Common myeloid progenitor, CD34-positive (primary cell): ENCODE measurements at regions not wholly inside any gene's neighbourhood (a gene's known extent, or its start where the extent isn't known, plus 50 kb on each side); places are given as distances from the start of the nearest gene placed in this dataset.

Experiments used
- CTCF ChIA-PET: fragments of 350-600 bp; sonication (Branson Sonifier 250); formaldehyde crosslinking; loops from one replicate; lab custom pipeline; 2021; ENCODE audit warnings: antibody characterized with exemption; lab: Charles Lee
- POLR2A ChIA-PET: fragments of 350-600 bp; sonication (Branson Sonifier 250); formaldehyde crosslinking; loops from one replicate; lab custom pipeline; 2021; ENCODE audit warnings: antibody characterized with exemption; lab: Charles Lee
- DNase-seq, 3 donors: peaks; one replicate each; pipeline versions ENCODE4 v3.0.0 to v3.0.0-alpha.2; 2013
- H3K27ac ChIP-seq, 2 experiments: 1 replicate in 1 of 2; 2 replicates in 1 of 2; pipeline ENCODE4 v1.7.0; 2013; ENCODE audit warnings: inconsistent platforms in 2 of 2, low read length in 2 of 2, mild to moderate bottlenecking in 2 of 2, low read depth in 1 of 2, moderate library complexity in 1 of 2; ENCODE audit not compliant: severe bottlenecking in 2 of 2, insufficient read depth in 1 of 2, poor library complexity in 1 of 2
- H3K27me3 ChIP-seq, 5 experiments: replicated peaks in 2 of 5; 1 replicate in 3 of 5; 2 replicates in 2 of 5; pipeline versions ENCODE4 v1.6.1 to v1.7.0; 2013; ENCODE audit warnings: low read length in 4 of 5, mild to moderate bottlenecking in 2 of 5, moderate library complexity in 2 of 5, inconsistent platforms in 1 of 5; ENCODE audit not compliant: insufficient read depth in 5 of 5, control insufficient read depth in 4 of 5
- H3K36me3 ChIP-seq, 4 experiments: 1 replicate in 2 of 4; 2 replicates in 2 of 4; pipeline versions ENCODE4 v1.6.1 to v1.7.0; 2013; ENCODE audit warnings: low read length in 3 of 4, control low read depth in 1 of 4, mild to moderate bottlenecking in 1 of 4; ENCODE audit not compliant: control insufficient read depth in 4 of 4, insufficient read depth in 4 of 4
- H3K4me1 ChIP-seq, 4 experiments: 1 replicate in 3 of 4; 2 replicates in 1 of 4; pipeline versions ENCODE4 v1.6.1 to v1.7.1; 2013; ENCODE audit warnings: low read length in 3 of 4, mild to moderate bottlenecking in 3 of 4, control low read depth in 1 of 4, inconsistent platforms in 1 of 4, moderate library complexity in 1 of 4; ENCODE audit not compliant: control insufficient read depth in 4 of 4, insufficient read depth in 4 of 4; ENCODE audit errors: control extremely low read depth in 1 of 4
- H3K4me3 ChIP-seq, 7 experiments: 1 replicate in 4 of 7; 2 replicates in 3 of 7; pipeline versions ENCODE4 v1.5.1 to v1.7.0; 2013; ENCODE audit warnings: mild to moderate bottlenecking in 7 of 7, low read length in 6 of 7, moderate library complexity in 6 of 7, inconsistent platforms in 2 of 7, low read depth in 2 of 7, control low read depth in 1 of 7; ENCODE audit not compliant: insufficient read depth in 4 of 7, control insufficient read depth in 1 of 7; ENCODE audit errors: extremely low read depth in 1 of 7
- H3K9me3 ChIP-seq, 5 experiments: 1 replicate in 4 of 5; 2 replicates in 1 of 5; pipeline versions ENCODE4 v1.6.1 to v1.7.1; 2013; ENCODE audit warnings: low read length in 4 of 5, mild to moderate bottlenecking in 2 of 5, inconsistent platforms in 1 of 5, low read depth in 1 of 5, moderate library complexity in 1 of 5; ENCODE audit not compliant: control insufficient read depth in 4 of 5, insufficient read depth in 2 of 5; ENCODE audit errors: control extremely low read depth in 1 of 5
- WGBS: methylation state at CpG from one replicate; pipeline ENCODE4 v1.1.5; 2013; ENCODE audit not compliant: insufficient coverage; 5-methylcytosine and 5-hydroxymethylcytosine counted together

- CTCF ChIA-PET: no interaction called here
- no peak for DNase-seq
- Histone ChIP-seq H3K27ac (no peak overlapping the region), H3K4me1 (peaks cover 0 to 2% (median 0%) of the 10 kb centered on the region in 4 experiments), H3K27me3 (peaks cover 0 to 5% (median 0%) of the 10 kb centered on the region in 5 experiments), H3K9me3 (no peaks in the 10 kb centered on the region), H3K4me3 (no peak overlapping the region), H3K36me3 (no peaks in the 10 kb centered on the region)
- POLR2A ChIA-PET: no interaction called here
Measured at GRCh38 chr6:87904011-87904410, 143.6 kb upstream of the SPACA1 start.

- H3K27me3 ChIP-seq: peaks cover 0 to 5% (median 0%) of the 10 kb centered on the region in 5 experiments
- POLR2A ChIA-PET: no interaction called here
- 94% methylated on average over 6 of the region's 12 CpGs for WGBS
Measured at GRCh38 chr6:87903323-87903722, 144.3 kb upstream of the SPACA1 start.

DNA sequence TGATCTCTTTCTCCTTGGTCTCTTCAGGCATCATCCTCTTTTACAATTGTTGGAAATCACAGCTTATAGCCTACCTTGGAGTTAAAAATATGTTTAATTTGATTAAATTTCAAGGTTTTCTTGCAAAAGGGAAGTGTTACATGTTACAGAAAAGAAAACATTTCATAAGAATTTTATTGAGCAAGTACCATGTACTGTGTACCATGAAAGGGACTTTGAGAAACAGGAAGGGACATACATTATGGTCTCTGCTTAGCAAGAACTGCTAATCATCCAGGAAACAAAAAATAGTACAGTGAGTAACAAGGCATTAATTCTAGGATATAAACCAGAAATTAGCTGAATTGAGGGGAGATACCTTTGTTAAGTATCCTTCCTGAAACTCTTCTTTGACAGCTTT lies 145.3 kb upstream of the SPACA1 start:
- CTCF ChIA-PET: no interaction called here
- no peak overlapping the region for H3K4me3 ChIP-seq
- POLR2A ChIA-PET: no interaction called here
- no peaks in the 10 kb centered on the region for H3K4me1 ChIP-seq
- H3K9me3 ChIP-seq: no peaks in the 10 kb centered on the region
- H3K27ac ChIP-seq: no peak overlapping the region
- DNase-seq: no peak
- peaks cover 0 to 5% (median 0%) of the 10 kb centered on the region in 5 experiments for H3K27me3 ChIP-seq
- H3K36me3 ChIP-seq: no peaks in the 10 kb centered on the region

More at GRCh38 chr6:87903323-87903722, 144.3 kb upstream of the SPACA1 start:
- Histone ChIP-seq H3K4me3 (no peak overlapping the region), H3K27ac (no peak overlapping the region), H3K36me3 (no peaks in the 10 kb centered on the region), H3K4me1 (peaks cover 0 to 2% (median 0%) of the 10 kb centered on the region in 4 experiments), H3K9me3 (no peaks in the 10 kb centered on the region)
- no peak for DNase-seq
- CTCF ChIA-PET: no interaction called here

- no peak overlapping the region for H3K4me3 ChIP-seq
- POLR2A ChIA-PET: no interaction called here
- no peaks in the 10 kb centered on the region for H3K9me3 ChIP-seq
- WGBS: no CpG with 5 or more reads among the region's 1 CpG
- CTCF ChIA-PET: no interaction called here
- peaks cover 0 to 3% (median 0%) of the 10 kb centered on the region in 5 experiments for H3K27me3 ChIP-seq
- no peaks in the 10 kb centered on the region for H3K4me1 ChIP-seq
- DNase-seq: no peak
- no peaks in the 10 kb centered on the region for H3K36me3 ChIP-seq
- H3K27ac ChIP-seq: no peak overlapping the region
Measured at GRCh38 chr6:87901613-87902012, 146.0 kb upstream of the SPACA1 start.

DNA sequence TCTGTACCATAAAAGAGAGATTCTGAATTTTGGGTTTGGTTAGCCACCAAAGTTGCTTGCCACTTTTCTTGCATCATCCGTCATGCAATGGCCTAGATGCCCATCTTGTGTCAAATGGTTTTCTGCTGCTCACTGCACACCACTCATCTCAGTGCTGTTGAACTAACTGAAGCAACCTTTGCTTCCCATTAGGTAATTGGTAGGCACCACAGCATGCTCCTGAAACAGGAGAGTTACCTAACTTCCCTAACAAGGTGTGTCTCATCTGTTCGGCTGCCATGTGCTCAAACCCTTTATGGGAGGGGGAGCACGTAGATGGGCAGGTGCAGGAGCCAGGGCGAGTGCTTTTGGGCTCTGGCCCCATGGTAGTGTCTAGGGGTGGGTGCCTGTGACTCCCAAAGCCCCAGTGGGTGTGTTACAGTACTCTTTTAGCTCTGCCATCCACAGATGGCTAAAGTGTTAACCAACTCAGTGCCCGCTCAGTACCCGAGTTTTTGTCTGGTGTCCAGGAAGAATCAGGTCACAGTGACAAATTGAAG lies 147.4 kb upstream of the SPACA1 start:
- ChIA-PET POLR2A (no interaction called here), CTCF (no interaction called here)
- H3K4me3 ChIP-seq: no peak overlapping the region
- H3K27ac ChIP-seq: no peak overlapping the region
- no peaks in the 10 kb centered on the region for H3K9me3 ChIP-seq
- DNase-seq: no peak
- H3K36me3 ChIP-seq: no peaks in the 10 kb centered on the region
- H3K27me3 ChIP-seq: no peaks in the 10 kb centered on the region
- WGBS: 97% methylated on average over 6 of the region's 6 CpGs
- no peaks in the 10 kb centered on the region for H3K4me1 ChIP-seq

- 85% methylated on average over 2 of the region's 5 CpGs for WGBS
- H3K27me3 ChIP-seq: no peaks in the 10 kb centered on the region
Measured at GRCh38 chr6:87899499-87900147, 148.0 kb upstream of the SPACA1 start.

DNA sequence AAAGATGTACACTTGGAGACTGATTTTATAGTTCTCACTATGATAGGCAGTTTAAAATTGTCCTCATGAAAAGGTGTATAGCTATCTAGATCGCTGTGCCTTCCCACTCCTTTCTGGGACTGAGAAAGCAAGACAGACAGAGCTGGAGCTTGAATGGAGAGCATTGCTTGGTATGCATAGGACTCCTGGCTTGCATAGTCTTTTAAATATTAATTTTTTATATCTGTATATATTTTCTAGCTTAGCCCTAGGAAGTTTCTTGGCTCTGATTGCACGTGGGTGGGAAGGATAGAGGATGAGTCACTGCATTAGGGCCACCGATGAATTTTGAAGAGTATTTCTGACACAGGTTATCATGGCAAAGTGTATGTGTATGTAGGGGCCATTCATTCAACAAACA lies 150.0 kb upstream of the SPACA1 start:
- WGBS: 100% methylated on average over 1 of the region's 3 CpGs
- Histone ChIP-seq H3K27ac (no peak overlapping the region), H3K4me1 (no peaks in the 10 kb centered on the region), H3K36me3 (no peaks in the 10 kb centered on the region), H3K4me3 (no peak overlapping the region), H3K27me3 (no peaks in the 10 kb centered on the region), H3K9me3 (no peaks in the 10 kb centered on the region)
- ChIA-PET CTCF (no interaction called here), POLR2A (no interaction called here)
- no peak for DNase-seq

More at GRCh38 chr6:87899499-87900147, 148.0 kb upstream of the SPACA1 start:
- no peak overlapping the region for H3K27ac ChIP-seq
- no peaks in the 10 kb centered on the region for H3K9me3 ChIP-seq
- no peaks in the 10 kb centered on the region for H3K36me3 ChIP-seq
- CTCF ChIA-PET: no interaction called here
- no peak overlapping the region for H3K4me3 ChIP-seq
- no peak for DNase-seq
- no peaks in the 10 kb centered on the region for H3K4me1 ChIP-seq
- POLR2A ChIA-PET: no interaction called here
